HT1080 (cell line): ENCODE measurements at regions not wholly inside any gene's neighbourhood (a gene's known extent, or its start where the extent isn't known, plus 50 kb on each side); places are given as distances from the start of the nearest gene placed in this dataset. TPM values are rescaled to one million over a fixed set of nuclear protein-coding genes. Genes with fewer than 3 reads are reported as not detected.

Experiments used
- DNase-seq: peaks from one replicate; pipeline ENCODE4 v3.0.0-alpha.2; 2015; ENCODE audit warnings: low read depth
- small RNA-seq: library from RNA; depleted of rRNA; stranded (forward); fragments of <200 nt; gene quantifications from one replicate; pipeline ENCODE3, GENCODE V24; 2014

DNA sequence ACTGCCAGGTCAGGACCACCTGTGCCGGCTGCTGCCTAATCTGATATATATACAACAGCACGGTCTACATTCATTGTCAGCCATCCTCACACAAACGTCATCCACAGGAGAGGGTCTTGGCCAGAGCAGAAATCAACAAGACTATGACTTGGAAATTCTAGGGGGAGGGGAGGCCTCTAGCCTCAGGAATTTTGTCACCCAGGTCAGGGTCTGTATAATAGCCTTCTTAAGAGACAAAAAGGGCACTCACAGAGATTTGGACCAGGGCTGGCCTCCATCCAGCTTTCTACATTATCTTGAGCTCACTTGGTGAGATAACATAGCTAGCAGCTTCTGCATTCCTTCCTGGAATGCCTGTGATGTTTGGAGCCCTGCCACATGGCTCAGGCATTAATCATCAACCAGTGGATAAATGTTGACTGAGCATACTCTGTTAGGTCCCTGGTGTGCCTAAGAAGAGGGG lies 50.4 kb upstream of the CTIF start:
- peak; percentile 91 for DNase-seq

DNA sequence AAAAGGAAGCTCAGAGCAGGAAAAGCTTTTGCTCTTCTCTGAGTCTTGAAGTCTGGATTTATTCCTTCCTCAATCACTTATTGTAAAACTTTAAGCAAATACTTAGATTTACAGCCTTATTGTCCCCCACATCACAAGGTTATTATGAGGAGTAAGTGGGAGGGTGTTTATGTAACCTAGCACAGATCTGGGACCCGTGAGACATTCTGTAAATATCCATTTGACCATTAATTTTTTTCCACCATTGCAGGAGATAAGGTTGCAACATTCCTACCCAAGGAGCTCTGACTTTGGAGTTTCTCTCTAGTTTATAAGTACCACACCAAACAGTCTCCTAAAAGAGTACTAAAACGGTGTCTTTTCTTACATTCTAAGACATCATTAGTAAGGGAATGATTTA lies 52.1 kb upstream of the CTIF start:
- DNase-seq: no peak

DNA sequence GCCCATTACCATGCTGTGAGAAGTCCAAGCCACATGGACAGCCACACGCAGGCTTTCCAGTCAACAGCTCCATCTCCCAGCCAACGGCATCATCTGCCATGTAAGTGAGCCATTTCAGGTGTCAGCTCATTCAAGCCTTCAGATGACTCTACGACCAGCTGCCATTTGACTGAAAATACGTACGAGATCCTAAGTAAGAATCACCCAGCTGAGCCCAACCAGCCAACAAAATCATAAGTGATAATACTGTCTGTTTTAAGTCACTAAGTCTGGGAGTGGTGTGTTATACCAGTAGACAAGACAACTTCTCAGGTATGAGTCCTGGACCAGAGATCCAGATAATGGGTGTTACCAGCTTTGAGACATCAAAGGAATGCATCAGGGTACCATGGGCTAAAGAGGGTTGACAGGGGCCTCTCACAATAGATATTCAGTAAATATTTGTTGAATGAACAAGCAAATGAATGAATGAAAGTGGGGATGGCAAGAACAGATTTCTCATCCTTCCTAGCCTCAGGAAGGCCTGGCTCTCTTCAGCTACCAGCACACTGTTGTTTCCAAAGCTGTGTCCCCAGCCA lies 52.9 kb upstream of the CTIF start:
- DNase-seq: no peak

DNA sequence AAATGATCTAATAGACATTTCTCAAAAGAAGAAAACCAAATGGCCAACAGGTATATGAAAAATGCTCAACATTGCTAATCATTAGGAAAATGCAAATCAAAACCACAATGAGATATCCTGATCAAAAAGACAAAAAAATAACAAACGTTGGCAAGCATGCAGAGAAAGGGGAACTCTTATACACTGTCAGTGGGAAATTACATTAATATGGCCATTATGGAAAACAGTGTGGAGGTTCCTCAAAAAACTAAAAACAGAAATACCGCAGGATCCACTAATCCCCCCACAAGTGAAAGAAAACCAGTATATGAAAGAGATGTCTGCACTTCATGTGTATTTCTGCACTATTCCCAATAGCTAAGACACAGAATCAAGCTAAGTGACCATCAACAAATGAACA lies 57.7 kb upstream of the CTIF start:
- DNase-seq: no peak

DNA sequence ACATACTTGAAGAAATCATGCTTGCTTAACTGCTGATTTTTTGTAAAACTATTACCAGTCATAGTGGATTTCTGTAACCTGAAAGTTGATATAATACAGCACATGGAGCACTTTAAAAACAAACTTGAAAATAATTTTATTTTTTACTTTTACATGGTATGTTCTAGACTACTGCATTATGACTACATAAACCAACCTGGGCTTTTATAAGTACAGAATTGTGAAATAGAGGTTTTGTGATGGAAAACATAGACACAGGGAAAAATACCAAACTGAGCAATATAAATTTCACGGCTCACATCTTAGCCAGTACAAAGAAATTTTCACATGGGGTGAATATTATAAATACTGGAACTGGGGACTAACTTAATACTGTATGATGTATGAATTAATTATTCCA lies 59.3 kb upstream of the CTIF start:
- DNase-seq: no peak

DNA sequence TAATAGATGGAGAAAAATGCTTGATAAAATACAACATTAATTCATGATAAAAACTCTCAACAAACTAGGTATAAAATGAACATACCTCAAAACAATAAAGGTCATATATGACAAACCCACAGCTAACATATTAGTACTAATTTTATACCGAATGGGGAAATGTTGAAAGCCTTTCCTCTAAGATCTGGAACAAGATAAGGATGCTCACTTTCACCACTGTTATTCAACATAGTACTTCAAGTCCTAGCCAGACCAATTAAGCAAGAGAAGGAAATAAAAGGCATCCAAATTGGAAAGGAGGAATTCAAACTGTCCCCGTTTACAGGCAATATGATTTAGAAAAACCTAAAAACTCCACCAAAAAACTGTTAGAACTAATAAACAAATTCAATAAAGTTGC lies 61.5 kb upstream of the CTIF start:
- no peak for DNase-seq

DNA sequence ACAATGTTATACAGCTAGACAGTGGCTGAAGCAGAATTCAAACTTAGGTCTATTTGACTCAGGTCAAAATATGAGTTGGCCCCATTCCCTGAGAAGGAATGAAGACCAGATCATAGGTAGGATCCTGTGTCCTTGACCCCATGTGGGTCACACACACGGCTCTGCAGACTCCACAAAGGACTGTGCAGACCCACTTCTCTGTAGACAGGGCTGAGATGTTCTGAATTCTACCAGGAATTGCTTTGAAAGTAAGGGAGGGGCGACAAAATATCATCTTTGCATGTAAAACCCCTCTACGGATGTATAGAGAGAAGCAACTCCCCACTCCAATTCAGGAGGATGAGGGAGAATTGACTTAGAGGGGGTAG lies 62.3 kb upstream of the CTIF start:
- DNase-seq: no peak

DNA sequence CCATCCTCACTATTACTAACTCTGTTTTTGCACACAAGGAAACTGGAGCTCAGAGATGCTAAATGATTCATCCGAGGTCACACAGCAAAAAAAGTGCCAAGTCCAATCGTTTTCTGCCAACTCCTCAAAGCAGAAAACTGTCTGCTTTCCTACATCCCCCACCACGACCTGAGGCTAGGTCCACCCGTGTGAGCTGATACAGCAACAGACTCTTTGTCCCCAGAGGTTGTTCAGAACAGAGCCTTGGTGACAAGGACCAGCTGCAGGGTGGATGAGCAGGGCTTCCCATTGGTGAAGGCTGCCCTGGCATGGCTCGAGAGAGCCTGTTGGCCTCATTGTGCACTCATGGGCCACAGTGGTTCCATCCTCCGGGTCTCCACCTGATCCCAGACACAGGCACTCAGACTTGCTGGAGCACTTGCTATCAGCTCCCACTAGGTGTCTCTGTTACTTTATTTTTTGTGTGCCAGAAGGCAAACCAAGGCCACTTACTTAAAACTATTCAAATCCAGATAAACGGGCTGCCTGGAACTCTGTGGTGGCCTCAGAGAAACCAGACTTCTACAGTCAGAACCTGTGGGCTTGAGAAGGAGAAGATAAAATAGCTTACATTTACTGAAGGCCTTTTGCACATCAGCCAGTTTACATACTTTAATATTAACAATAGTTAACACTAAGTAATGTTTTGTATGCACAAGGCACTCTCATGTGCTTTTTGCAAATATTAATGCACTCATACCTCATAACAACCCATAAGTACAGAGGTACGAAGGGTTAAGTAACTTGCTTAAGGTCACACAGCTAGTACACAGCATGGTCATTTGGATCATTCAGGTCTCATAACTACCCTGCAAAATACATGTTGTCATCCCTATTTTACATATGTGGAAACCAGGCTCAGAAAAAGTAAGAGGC lies 62.9 kb upstream of the CTIF start:
- DNase-seq: peak; percentile 72

DNA sequence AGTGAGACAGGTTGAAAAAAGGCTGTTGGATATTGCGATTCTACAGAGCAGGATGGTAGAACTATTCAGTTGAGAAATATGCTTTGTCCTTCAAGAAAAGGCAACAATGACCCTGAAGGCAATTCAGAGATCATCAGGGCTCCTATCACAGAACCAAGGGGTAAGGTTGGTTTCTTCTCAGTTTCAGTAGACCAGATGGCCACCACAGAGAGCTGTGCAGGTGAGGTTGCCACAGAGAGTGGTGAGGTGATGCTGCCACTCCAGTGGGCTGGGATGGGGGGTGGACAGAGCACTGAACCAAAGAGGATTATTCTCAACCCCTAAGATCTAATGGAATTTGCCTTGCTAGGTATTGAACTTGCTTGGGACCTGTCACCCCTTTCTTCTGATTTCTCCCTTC lies 64.6 kb upstream of the ZBTB7C start:
- DNase-seq: no peak

DNA sequence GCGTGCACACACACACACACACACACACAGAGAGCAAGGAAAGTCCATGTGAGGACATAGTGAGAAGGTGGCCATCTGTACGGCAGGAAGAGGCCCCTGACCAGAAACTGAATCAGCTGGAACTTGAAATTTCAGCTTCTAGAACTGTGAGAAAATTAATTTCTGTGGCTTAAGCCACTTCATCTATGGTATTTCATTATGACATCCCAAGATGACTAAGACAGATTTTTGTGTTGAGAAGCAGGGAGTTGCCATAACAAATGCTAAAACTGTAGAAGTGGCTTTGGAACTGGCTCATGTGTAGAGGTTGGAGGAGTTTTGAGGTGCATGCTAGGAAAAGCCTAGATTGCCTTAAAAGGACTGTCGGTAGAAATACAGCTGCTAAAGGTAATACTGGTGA lies 63.4 kb upstream of the ZBTB7C start:
- peak; percentile 18 for DNase-seq

DNA sequence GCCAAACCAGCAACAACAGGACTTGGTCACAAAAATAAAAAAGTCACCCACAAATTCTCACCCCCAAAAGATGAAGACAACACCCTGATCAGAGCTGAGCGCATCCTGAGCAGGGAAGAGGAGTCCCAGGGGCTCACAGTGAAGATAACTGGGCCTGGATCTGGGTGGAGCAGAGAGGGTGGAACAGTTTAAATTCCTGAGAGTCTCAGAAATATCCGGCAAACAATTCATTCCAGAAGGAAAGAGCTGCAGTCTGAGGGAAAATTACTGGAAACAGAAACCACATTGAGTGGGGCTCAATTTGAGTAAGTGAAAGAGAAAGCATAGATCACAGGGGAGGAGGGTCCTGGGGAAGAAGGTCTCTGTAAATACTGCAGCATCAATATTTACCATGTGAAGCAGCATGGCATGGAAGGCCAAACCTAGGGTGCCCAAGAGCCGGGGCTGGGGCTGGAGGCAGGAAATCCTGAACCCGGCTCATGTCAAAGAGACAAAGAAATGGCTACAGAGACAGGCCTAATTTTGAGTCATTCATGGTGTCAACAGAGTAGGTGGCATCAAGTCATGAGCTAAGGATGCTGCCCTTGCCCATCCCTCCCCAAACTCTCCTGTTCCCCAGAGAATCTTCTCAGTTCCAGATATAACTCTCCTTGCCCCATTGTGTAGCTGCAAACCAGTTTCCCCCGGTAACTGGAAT lies 61.4 kb upstream of the ZBTB7C start:
- no peak for DNase-seq

DNA sequence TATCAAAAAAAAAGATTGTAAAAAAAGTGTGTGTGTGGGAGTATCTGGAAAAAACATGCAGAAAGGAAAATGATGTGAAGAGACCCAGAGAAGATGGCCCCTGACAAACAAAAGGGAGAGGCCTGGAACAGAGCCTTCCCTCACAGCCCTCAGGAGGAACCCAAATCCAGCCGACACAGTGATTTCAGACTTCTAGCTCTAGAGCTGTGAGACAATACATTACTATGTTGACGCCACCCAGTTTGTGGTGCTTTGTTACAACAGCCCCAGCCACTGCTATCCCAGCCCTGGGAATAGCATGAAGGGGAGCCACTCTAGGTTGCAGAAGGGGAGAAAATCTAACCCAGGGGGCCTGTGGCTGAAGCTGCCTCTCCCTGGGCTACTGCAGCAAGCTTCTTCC lies 59.0 kb upstream of the ZBTB7C start:
- no peak for DNase-seq

DNA sequence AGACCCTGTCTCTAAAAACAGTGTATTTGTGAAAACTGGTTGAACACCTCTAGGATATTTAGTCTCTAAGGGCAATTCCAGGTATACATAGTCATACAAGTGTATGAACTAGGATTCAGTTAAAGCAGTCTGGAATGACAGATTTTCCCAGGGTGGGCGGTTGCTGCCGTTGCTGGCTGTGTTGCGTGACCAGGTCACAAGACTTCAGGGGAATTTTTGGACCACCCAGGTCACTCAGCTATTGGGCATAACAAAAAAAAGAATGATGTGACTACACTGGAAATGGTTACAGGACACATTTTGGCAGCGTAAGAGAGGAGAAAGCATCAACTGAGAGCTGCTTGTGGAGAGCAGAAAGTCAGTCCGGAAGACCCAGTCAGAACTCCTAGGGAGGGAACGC lies 58.0 kb upstream of the ZBTB7C start:
- no peak for DNase-seq

DNA sequence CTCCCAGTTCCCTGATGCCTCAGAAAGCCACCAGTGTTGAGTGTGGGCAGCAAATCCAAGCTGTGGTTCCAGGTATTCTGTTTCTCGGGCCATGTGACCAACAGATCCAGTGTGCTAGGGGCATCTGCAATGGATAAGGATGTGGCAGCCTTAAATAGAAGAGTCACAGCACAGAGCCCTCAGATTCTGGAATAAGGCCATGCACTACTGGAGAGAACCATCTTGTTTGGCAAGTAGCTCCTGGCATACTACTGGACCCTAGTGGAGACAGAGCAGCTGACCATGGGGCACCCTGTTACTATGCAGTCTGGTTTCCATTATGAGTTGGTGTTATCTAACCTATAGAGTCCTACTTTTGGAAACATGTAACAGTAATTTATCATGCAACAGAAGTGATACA lies 53.3 kb upstream of the ZBTB7C start:
- DNase-seq: no peak

DNA sequence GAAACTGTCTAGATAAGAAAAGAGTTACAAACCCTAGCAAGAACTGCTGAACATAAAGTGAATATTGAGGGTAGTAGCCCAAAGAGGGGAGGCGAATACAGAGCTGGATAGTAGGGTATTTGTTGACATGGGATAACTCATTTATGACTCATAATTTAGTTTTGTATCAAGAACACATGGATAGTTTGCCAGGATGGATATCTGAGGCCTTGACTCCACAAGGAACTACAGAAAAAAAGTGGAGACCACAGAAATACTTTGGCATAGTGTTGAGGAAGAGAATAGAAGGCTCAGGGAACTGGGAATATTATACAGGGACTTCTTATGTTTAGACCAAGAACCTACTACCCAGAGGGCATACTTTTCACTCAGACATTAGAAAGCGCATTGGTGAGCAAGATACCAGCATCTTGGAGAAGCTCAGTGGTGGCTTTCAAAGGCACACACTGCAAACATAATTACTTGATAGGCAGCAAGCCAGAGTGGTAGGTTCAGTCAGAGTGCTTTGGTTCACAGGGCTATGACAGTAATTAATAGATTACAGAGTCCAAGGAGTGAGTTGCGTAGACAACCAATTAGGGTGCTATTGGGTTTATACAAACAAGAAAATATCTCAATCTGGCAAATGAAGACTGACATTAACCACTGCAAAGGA lies 51.9 kb upstream of the ZBTB7C start:
- peak; percentile 36 for DNase-seq

DNA sequence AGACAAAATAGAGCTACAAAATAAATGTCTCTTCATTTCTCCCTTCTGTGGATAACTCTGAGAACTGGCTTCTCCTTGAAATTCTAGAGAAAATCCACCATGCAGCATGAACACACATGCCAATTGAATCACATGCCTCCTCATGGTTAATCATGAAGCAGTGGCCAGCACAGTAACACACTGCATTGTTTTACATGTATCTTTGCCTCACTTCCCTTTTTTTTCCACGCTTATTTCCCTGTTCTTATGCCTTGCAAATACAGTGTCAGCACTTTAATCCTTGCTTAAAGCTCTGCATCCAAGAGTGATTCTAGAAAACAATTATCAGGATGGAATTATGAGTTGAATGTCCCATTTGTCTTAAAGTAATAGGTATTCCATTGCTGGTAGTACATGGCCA lies 50.3 kb upstream of the ZBTB7C start:
- DNase-seq: no peak

DNA sequence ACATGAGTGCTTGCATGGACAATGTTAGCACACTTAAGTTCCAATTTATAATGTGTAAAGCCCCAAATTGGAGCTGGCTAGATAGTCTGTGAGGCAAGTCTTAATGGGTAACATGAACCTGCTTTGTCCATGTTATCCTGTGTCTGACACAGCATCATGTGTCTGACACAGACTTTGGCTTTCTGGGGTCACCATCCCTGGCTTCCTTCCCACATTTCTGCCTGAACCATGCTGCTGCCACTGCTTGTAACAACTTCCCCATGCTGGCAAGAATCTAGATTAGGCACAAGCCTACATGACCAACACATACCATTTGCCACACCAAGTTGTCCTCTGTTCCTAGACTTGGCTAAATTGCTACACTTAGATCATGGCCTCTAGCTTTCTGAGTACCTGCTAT lies 49.8 kb upstream of the ZBTB7C start:
- DNase-seq: peak; percentile 13

Small RNA genes lying in the stretch of these regions (small RNA-seq; reads per million reads assigned to genes)
- gene AC024288.1: not detected
- gene RNA5SP456: not detected
